Activated T-cell treated with anti-CD3 and anti-CD28 coated beads, Interleukin-2, amount 50 U/mL, for 24 hours (primary cell): ENCODE measurements at regions not wholly inside any gene's neighbourhood (a gene's known extent, or its start where the extent isn't known, plus 50 kb on each side); places are given as distances from the start of the nearest gene placed in this dataset.
"Not testable (repeated sequence)": the region's sequence is repeated elsewhere in the genome, so short reads cannot be mapped to it uniquely, and the experiment has no call there.

ENCODE experiments used
- DNase-seq: peaks from one replicate; pipeline ENCODE4 v3.0.0-alpha.2; 2020
- H3K27ac Mint-ChIP-seq: 2 replicates; pipeline ENCODE4 v1.8.0; 2020; ENCODE audit warnings: mild to moderate bottlenecking, mixed read lengths
- H3K27me3 Mint-ChIP-seq: 2 replicates; pipeline ENCODE4 v1.8.0; 2020; ENCODE audit warnings: mixed read lengths
- H3K36me3 Mint-ChIP-seq: 2 replicates; pipeline ENCODE4 v1.8.0; 2020; ENCODE audit warnings: low read depth, mixed read lengths
- H3K4me1 Mint-ChIP-seq: 2 replicates; pipeline ENCODE4 v1.8.0; 2020; ENCODE audit warnings: low read depth, mixed read lengths
- H3K4me3 Mint-ChIP-seq: 2 replicates; pipeline ENCODE4 v1.8.0; 2020; ENCODE audit warnings: mild to moderate bottlenecking, moderate library complexity, mixed read lengths
- H3K9me3 Mint-ChIP-seq: 2 replicates; pipeline ENCODE4 v1.8.0; 2020; ENCODE audit warnings: mixed read lengths

DNA sequence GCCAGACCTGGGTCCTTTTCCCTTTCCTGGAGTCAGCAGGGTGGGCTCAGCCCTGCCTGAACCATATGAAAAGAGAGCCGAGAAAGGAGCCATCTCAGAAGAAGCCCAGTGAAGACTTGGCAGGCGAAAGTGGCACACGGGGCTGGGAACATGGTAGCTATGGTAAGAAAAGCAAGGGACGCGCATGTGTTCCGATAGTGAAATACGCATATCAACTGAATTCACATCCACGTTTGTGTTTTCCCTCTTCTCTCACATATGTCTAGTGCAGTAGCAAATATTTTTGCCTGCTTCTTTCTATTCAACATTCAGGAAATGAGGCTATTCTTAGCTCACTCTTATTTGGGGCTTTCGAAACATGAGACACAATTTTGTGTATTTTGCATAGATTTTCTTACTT is 54.1 kb upstream of the PEG3 start:
- no peak for DNase-seq
- Mint-ChIP-seq H3K4me1 (no peaks in the 10 kb centered on the region), H3K27me3 (no peaks in the 10 kb centered on the region), H3K27ac (no peak overlapping the region), H3K36me3 (peaks cover 3% of the 10 kb centered on the region), H3K9me3 (peaks cover 25% of the 10 kb centered on the region), H3K4me3 (no peak overlapping the region)

DNA sequence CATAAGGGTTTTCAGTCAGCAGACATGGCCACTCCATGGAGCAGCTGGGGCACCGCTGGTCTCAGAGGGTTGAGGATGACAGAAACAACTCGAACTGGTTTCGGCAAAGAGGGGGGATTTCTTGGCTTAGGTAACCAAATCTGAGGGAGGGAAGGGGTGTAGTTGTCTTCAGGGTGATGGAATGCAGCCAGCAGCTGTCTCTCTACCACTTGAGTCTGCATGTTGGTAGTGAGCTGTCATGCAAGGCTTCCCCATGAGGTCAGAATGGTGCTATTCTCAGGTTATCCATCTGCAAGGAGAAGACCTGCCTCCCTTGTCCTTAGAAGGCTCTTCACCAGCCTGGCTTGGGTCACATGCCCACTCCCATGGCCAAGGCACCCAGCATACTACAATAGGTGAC is 55.6 kb upstream of the PEG3 start:
- DNase-seq, result no peak
- no peaks in the 10 kb centered on the region for H3K4me1 Mint-ChIP-seq
- H3K27ac Mint-ChIP-seq, result no peak overlapping the region
- peaks cover 31% of the 10 kb centered on the region for H3K9me3 Mint-ChIP-seq
- no peaks in the 10 kb centered on the region for H3K36me3 Mint-ChIP-seq
- H3K27me3 Mint-ChIP-seq, result no peaks in the 10 kb centered on the region
- H3K4me3 Mint-ChIP-seq, result no peak overlapping the region

DNA sequence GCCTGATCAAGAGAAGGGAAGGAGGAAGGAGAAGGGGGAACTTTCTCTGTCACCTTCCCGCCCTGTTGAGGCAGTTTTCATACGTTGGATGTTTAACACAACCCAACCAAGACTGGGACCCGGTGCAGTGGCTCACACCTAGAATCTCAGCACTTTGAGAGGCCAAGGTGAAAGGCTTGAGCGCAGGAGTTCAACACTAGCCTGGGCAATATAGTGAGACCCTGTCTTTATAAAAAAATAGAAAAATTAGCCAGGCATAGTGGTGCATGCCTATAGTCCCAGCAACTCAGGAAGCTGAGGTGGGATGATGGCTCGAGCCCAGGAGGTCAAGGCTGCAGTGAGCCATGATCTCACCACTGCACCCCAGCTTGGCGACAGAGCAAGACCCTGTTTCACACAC is 59.4 kb upstream of the PEG3 start:
- Mint-ChIP-seq H3K27me3 (no peaks in the 10 kb centered on the region), H3K4me3 (no peak overlapping the region), H3K27ac (no peak overlapping the region), H3K9me3 (peaks cover 40% of the 10 kb centered on the region), H3K36me3 (peaks cover 5% of the 10 kb centered on the region), H3K4me1 (no peaks in the 10 kb centered on the region)
- DNase-seq, result no peak

DNA sequence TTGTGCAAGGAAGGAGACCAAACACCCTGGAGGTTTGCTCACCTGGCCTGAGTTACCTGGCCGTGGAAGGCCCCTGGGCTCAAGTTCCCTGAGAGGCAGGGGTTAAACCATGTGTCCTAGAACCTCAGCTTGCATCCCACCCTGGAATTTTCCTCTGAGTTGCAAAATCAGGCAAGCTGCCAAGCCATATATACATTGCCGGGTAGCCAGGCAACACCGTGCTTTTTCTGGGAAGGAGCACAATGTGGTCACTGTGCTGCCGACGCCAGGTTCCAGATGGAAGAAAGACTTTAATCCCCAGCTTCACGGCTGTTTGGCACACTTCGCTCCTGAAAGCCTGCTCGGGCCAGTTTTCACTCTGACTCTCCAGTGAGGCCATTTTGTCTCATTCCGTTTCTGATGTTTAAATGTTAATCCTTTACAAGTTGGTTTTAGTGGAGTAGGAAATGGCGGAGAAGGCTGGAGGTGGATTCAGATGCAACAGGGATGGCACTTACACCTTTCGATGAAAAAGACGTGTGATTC is 60.1 kb upstream of the PEG3 start:
- H3K4me1 Mint-ChIP-seq, result no peaks in the 10 kb centered on the region
- H3K27me3 Mint-ChIP-seq, result no peaks in the 10 kb centered on the region
- DNase-seq, result no peak
- peaks cover 5% of the 10 kb centered on the region for H3K36me3 Mint-ChIP-seq
- H3K9me3 Mint-ChIP-seq, result peaks cover 38% of the 10 kb centered on the region
- no peak overlapping the region for H3K27ac Mint-ChIP-seq
- H3K4me3 Mint-ChIP-seq, result no peak overlapping the region

DNA sequence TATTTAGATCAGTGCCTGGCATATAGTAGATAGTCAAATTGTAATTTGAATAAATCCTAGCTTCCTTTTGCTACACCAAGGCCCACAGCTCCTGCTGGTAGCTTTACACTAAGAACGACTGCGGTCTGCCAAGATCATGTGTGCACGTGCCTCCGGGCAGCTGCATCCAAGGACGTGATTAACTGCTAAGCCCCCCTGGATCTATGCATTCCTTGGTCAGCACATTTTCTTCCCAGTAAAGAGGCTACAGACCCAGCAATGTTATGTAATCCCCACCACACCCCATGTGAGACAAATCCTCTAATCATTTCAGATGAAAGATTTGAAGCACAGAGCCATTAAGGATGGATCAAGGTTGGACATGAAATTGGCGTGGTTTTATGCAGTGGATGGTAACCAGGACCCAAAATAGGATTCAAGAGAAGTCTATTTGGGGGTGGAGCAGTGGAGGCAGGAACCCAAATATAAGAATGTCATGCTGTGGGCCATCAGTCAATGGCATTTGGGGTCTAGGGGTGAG is 65.2 kb upstream of the PEG3 start:
- no peak overlapping the region for H3K4me3 Mint-ChIP-seq
- no peak overlapping the region for H3K27ac Mint-ChIP-seq

DNA sequence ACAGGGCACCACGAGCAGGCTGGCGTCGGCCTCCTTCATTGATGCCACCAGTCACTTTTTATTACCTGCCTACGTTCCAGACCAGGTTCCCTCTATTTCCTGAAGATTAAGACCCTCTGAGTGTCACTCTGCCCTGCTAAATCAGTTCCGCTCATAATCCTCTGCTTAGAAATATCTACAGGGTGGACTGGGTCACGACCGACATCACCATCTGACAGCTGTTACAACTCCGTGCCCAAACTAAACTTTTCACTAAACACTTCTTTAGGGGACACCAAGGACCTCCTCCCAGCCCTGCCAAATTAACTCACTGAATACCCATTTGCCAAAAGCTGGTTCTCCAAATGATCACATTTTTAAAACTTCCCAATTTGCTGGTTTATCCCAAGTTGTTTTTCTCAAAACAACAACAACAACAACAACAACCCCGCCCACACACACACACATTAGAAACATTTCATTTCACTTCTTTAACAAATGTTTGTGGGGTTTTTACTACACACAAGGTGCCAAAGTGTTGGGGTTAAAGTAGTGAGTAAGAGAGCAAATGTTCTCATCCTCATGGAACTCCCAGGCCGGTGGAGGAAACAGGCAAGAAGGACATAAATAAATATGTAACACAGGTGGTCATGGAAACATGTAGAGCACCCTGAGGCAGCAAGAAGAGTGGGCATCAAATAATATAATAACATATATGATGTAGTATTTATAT is 72.0 kb upstream of the PEG3 start:
- Mint-ChIP-seq H3K4me1 (no peaks in the 10 kb centered on the region), H3K4me3 (no peak overlapping the region), H3K36me3 (peaks cover 2% of the 10 kb centered on the region), H3K9me3 (peaks cover 52% of the 10 kb centered on the region), H3K27ac (no peak overlapping the region), H3K27me3 (no peaks in the 10 kb centered on the region)
- no peak for DNase-seq

More for the DNA sequence above, 65.2 kb upstream of the PEG3 start:
- Mint-ChIP-seq H3K36me3 (peaks cover 7% of the 10 kb centered on the region), H3K27me3 (no peaks in the 10 kb centered on the region), H3K9me3 (peaks cover 52% of the 10 kb centered on the region), H3K4me1 (no peaks in the 10 kb centered on the region)
- no peak for DNase-seq

DNA sequence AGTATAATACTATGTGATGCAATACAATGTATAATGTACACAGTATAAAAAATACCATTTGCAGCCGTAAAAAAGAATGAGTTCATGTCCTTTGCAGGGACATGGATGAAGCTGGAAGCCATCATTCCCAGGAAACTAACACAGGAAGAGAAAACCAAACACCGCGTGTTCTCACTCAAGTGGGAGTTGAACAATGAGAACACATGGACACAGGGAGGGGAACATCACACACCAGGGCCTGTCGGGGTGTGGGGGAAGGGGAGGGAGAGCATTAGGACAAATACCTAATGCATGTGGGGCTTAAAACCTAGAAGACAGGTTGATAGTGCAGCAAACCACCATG is 72.6 kb upstream of the PEG3 start:
- H3K27ac Mint-ChIP-seq, H3K4me3 Mint-ChIP-seq, H3K4me1 Mint-ChIP-seq, H3K27me3 Mint-ChIP-seq, H3K36me3 Mint-ChIP-seq, DNase-seq: not testable (repeated sequence)
- H3K9me3 Mint-ChIP-seq, result peaks cover 48% of the 10 kb centered on the region

DNA sequence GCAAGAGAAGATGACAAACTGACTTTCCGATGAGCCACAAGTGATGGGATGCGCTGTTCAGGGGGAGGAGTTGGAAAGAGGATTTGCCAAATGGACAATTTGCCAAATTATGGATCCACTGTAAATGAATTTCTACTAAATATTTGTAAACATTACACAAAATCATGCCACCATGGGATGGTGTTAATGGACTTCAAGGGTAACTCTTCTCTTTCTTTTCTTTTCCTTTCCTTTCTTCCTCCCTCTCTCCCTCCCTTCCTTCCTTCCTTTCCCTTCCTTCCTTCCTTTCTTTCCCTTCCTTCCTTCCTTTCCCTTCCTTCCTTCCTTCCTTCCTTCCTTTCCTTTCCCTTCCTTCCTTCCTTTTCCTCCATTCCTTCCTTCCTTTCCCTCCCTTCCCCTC is 76.0 kb upstream of the PEG3 start:
- Mint-ChIP-seq H3K9me3 (peaks cover 47% of the 10 kb centered on the region), H3K27ac (no peak overlapping the region), H3K27me3 (no peaks in the 10 kb centered on the region), H3K4me1 (no peaks in the 10 kb centered on the region), H3K4me3 (no peak overlapping the region), H3K36me3 (no peaks in the 10 kb centered on the region)
- DNase-seq, result no peak

DNA sequence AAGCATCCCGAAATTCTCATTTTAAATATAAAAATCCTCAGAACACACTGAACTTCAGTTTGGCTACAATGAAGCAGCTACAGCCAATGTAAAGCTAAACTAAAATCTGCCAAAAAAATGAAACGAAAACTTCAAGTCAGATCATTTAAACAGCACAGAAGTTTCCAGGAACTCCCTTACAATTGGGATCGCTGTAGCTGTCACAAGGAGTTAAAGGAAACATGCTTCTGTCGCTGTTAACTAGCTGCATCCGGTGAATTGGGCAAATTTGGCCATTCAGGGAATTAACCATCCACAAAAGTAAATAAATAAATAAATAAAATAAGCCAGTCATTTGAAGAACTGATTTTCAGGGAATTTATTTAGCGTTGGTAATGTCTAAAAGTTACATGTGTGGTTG is 77.0 kb upstream of the PEG3 start:
- DNase-seq, result no peak
- H3K9me3 Mint-ChIP-seq, result peaks cover 40% of the 10 kb centered on the region
- no peaks in the 10 kb centered on the region for H3K27me3 Mint-ChIP-seq
- no peak overlapping the region for H3K4me3 Mint-ChIP-seq
- no peaks in the 10 kb centered on the region for H3K4me1 Mint-ChIP-seq
- H3K36me3 Mint-ChIP-seq, result no peaks in the 10 kb centered on the region
- H3K27ac Mint-ChIP-seq, result no peak overlapping the region

DNA sequence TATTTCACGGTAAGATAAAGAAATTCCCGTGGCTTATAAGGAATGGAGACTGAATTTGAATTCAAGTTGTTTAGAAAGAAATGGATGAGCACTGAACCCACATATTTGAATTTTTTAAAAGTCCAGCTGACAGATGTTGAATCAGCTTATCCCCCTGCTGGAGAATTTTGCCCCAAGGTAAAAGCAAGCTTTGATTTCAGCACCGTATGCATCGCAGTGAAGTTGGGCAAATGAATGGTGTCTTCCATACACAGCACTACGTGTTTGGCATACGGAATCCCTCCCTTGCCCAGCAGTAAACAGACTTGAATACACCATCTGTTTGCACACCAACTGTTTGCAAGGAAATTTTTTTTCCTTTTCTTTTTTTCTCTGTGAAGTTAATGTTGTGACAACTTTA is 77.5 kb upstream of the PEG3 start:
- no peaks in the 10 kb centered on the region for H3K36me3 Mint-ChIP-seq
- H3K27ac Mint-ChIP-seq, result no peak overlapping the region
- no peaks in the 10 kb centered on the region for H3K4me1 Mint-ChIP-seq
- no peaks in the 10 kb centered on the region for H3K27me3 Mint-ChIP-seq
- H3K9me3 Mint-ChIP-seq, result peaks cover 37% of the 10 kb centered on the region
- no peak overlapping the region for H3K4me3 Mint-ChIP-seq
- no peak for DNase-seq

DNA sequence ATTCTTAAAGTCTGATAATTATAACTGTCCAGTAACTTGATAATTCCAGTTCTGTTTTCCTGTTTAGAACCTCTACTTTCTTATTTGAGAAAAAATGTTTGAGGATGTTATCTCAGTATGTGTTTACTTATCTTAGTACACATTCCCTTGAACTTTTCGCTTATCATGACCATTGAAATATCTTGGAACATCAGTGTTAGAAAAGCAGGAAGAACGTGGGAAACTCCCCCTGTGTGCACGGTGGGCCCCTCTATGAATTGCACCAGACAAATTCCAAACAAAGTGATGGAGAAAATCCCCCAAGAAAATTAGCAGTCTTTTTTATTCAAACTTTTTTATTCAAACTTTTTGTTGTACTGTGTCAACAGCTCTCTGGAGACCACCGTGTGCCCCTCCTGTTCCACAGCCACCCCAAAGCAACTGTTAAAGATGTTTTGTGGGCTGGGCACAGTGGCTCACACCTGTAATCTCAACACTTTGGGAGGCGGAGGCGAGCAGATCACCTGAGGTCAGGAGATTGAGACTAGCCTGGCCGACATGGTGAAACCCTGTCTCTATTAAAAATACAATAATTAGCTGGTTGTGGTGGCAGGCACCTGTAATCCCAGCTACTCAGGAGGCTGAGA is 78.3 kb upstream of the PEG3 start:
- Mint-ChIP-seq H3K27me3 (no peaks in the 10 kb centered on the region), H3K4me1 (no peaks in the 10 kb centered on the region), H3K9me3 (peaks cover 44% of the 10 kb centered on the region), H3K4me3 (no peak overlapping the region), H3K27ac (no peak overlapping the region), H3K36me3 (no peaks in the 10 kb centered on the region)
- DNase-seq, result no peak

DNA sequence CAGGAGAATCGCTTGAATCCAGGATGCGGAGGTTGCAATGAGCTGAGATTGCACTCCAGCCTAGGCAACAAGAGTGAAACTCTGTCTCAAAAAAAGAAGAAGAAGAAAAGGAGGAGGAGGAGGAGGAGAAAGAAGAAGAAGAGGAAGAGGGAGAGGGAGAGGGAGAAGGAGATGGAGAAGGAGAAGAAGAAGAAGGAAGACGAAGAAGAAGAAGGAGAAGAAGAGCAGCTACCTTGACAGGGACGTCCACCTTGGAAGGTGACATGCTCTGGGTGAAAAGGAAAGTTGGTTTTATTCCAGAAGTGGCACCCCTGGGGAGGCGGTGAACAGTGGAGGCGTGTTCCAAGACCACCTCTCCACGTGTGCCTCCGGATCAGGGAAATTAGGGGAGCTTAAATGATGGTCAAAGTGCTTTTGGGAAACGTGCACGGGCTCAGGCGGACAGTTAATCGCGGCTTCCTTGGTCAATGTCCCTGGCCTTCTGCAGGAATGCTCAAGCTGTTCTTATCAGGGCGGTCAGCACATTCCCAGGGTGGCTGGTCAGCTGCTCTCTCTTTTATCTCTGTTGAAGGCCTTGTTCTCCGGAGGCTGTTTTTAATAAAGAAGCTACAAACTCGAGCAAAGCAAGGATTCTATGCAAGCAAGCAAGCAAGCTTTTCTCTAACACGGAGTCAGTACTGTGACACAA is 78.9 kb upstream of the PEG3 start:
- no peaks in the 10 kb centered on the region for H3K27me3 Mint-ChIP-seq
- no peaks in the 10 kb centered on the region for H3K4me1 Mint-ChIP-seq
- no peak for DNase-seq
- no peak overlapping the region for H3K4me3 Mint-ChIP-seq
- H3K27ac Mint-ChIP-seq, result no peak overlapping the region
- H3K36me3 Mint-ChIP-seq, result no peaks in the 10 kb centered on the region
- peaks cover 48% of the 10 kb centered on the region for H3K9me3 Mint-ChIP-seq

DNA sequence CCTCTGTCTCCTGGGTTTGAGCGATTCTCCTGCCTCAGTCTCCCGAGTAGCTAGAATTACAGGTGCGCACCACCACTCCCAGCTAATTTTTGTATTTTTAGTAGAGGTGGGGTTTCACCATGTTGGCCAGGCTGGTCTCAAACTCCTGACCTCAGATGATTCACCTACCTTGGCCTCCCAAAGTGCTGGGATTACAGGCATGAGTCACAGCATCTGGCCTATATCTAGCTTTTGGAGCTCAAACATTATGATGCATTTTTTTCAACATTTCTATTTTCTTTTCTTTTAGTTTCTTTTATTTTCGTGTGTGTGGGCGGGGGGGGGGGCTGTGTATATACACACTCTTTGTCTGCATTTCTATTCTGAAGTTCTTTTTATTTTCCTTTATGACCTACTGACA is 85.6 kb upstream of the PEG3 start:
- not testable (repeated sequence) for H3K27me3 Mint-ChIP-seq, H3K4me3 Mint-ChIP-seq, DNase-seq, H3K27ac Mint-ChIP-seq, H3K4me1 Mint-ChIP-seq, H3K36me3 Mint-ChIP-seq
- H3K9me3 Mint-ChIP-seq, result peaks cover 57% of the 10 kb centered on the region

DNA sequence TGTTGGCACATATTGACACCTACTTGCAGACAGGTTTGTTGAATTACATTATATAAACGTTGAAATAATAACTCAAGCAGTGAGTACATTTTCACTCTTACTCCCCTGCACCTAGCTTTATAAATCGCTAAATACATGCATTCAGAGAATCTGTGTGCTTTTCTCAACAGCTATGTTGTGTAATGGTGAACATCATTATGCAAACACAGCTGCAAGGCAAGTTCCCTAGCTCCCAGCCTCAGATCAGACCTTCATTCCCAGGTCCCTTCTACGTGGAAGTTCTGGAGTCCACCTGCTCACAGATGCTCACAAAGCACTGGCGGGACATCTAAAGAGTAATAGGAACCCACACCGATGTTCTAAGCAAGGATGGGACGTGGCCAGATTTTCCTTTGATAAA is 86.8 kb upstream of the PEG3 start:
- Mint-ChIP-seq H3K27ac (no peak overlapping the region), H3K4me1 (no peaks in the 10 kb centered on the region), H3K27me3 (no peaks in the 10 kb centered on the region), H3K4me3 (no peak overlapping the region), H3K9me3 (peaks cover 62% of the 10 kb centered on the region), H3K36me3 (peaks cover 5% of the 10 kb centered on the region)
- no peak for DNase-seq

DNA sequence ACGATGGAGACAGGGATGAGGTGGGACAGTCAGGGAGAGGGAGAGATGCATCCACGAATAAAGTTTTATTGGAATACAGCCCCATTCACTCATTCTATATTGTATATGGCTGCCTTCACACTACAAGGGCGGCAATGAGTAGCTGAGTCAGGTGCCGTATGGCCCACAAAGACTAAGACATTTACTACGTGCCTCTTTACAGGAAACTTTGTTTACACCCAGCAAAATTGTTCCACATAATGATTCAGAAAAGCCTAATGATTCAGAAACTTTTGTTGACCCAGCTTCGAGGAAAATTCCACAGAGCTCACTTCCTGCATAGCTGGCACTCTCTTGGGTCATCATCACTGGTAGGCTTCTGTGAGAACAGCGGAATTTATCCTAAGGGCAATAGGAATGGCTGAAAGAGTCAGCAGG is 87.3 kb upstream of the PEG3 start:
- Mint-ChIP-seq H3K36me3 (peaks cover 5% of the 10 kb centered on the region), H3K27me3 (no peaks in the 10 kb centered on the region), H3K27ac (no peak overlapping the region), H3K4me3 (no peak overlapping the region), H3K9me3 (peaks cover 67% of the 10 kb centered on the region), H3K4me1 (no peaks in the 10 kb centered on the region)
- DNase-seq, result no peak
